Choroid plexus epithelial cell (primary cell): ENCODE measurements at regions not wholly inside any gene's neighbourhood (a gene's known extent, or its start where the extent isn't known, plus 50 kb on each side); places are given as distances from the start of the nearest gene placed in this dataset.
A peak's percentile ranks its signal among the peaks of the same experiment; 100 is the strongest.

ENCODE experiments used
- DNase-seq: peaks from one replicate; pipeline ENCODE4 v3.0.0-alpha.2; 2010; ENCODE audit warnings: low read depth
- H3K4me3 ChIP-seq: 2 replicates; pipeline ENCODE4 v1.5.1; 2011; ENCODE audit warnings: low read depth, mild to moderate bottlenecking, control low read depth, low read length, moderate library complexity
- TF ChIP-seq, protein P1 (sequence below): conservative IDR thresholded peaks from 2 replicates; pipeline ENCODE4 v1.5.1; 2011; ENCODE audit warnings: low read depth, mild to moderate bottlenecking, control low read depth, inconsistent platforms, low read length, moderate library complexity

DNA sequence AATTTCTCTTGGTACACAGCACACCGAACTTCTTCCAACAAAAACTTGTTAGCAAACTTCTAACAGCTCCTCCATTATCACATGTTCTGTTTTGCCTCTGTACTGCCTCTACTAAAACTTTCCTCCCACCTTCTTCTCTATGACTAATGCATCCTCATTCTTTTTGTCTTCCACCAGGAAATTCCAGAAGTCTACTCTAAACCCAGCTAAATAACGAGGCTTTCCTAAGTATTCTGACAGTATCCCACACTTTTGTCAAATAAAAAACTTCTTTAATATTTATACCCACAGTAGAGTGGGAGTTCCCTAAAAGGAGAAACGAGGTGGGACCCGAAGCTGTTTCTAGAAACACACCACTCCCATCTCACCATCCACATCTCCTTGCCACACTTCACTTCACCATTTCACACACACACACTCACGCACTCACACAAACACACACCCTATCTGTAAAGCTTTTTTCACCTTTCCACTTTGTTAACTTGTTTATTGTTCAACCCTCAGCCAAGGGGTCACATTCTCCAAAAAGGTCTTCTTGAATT is 280.3 kb downstream of the ARAP2 start:
- TF ChIP-seq, protein P1, sequence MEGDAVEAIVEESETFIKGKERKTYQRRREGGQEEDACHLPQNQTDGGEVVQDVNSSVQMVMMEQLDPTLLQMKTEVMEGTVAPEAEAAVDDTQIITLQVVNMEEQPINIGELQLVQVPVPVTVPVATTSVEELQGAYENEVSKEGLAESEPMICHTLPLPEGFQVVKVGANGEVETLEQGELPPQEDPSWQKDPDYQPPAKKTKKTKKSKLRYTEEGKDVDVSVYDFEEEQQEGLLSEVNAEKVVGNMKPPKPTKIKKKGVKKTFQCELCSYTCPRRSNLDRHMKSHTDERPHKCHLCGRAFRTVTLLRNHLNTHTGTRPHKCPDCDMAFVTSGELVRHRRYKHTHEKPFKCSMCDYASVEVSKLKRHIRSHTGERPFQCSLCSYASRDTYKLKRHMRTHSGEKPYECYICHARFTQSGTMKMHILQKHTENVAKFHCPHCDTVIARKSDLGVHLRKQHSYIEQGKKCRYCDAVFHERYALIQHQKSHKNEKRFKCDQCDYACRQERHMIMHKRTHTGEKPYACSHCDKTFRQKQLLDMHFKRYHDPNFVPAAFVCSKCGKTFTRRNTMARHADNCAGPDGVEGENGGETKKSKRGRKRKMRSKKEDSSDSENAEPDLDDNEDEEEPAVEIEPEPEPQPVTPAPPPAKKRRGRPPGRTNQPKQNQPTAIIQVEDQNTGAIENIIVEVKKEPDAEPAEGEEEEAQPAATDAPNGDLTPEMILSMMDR, result no peak
- DNase-seq, result peak; percentile 1
- no peak overlapping the region for H3K4me3 ChIP-seq

DNA sequence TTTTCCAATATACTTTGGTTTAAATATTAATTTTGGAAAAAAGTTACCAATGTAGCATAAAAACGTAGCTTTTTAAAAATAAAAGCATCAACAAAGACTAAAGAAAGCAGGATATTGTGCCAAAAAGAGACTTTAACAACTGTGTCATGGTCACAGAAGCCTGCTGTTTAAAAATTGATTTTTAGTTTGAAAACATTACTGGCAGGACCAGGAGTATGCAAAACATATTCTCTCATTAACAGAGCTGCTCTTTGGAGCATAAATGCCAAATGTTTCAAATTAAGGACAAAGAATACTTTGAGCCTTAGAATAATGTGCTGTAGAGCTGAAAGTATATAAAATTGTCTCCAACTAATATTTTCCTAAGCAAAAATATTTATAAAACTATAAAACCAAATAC is 279.0 kb downstream of the ARAP2 start:
- DNase-seq, result no peak
- no peak overlapping the region for H3K4me3 ChIP-seq
- TF ChIP-seq, protein P1, result no peak

DNA sequence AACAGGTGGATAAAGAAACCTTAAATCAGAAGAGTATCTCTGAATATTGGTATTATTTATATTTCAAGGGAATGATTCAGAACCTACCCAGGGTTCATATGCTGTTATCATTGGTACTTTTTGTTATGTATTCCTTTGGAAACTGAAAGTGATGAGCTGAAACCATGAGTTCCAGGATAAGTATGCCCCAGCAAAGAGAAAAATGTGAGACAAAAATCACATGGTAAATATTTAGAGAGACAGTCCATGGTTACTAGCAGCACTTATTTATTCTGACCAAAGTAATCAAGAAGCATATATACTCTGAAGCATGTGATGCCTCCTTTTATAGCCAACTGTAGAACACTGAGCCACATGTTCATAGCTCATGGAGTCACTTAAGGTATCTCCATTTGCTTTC is 277.7 kb downstream of the ARAP2 start:
- TF ChIP-seq, protein P1, result no peak
- DNase-seq, result no peak
- no peak overlapping the region for H3K4me3 ChIP-seq

DNA sequence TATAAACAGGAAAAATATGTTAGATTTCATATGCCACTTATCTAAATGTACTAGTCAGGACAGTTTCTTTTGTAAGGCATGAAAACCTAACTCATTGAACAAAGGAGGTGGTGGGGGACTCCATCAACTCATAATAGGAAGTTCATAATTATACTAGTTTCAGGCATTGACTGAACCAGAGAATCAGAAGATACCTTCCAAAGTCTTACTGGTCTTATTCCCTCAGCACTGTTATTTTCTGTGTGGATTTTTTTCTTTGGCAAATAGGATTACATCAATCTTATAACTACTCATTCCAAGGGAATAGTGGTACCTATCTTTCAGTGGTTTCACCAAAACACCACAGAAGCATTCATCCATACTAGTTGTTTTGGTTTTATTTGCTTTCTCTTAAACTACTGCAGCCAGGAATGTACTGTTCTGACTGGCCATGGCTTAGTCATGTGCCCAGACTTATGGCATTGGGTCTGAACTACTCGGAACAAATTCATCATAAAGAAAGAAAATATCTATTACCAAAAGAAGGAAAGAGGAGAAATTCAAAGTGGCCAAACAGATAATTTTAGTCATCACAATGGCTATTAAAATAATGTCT is 273.9 kb downstream of the ARAP2 start:
- H3K4me3 ChIP-seq, result no peak overlapping the region
- no peak for DNase-seq
- TF ChIP-seq, protein P1, result no peak

DNA sequence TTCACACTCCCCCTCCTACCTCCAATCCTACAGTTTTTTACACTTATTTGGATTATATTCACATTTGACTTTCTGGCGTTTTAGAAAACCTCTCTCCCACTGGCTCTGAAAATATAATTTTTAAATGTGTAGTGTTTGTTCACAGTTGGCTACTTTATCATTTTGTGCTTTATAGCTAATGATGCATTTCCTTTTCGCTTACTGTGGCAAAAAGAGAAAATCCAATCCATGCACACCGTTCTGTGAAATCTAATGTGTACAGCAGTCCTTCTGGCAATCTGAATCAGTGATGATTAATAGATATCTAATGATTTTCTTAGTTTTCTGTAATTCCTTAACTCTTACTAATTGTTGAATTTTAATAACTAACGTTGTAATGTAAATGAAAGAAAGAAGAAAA is 271.5 kb downstream of the ARAP2 start:
- H3K4me3 ChIP-seq, result no peak overlapping the region
- TF ChIP-seq, protein P1, result no peak
- DNase-seq, result no peak

DNA sequence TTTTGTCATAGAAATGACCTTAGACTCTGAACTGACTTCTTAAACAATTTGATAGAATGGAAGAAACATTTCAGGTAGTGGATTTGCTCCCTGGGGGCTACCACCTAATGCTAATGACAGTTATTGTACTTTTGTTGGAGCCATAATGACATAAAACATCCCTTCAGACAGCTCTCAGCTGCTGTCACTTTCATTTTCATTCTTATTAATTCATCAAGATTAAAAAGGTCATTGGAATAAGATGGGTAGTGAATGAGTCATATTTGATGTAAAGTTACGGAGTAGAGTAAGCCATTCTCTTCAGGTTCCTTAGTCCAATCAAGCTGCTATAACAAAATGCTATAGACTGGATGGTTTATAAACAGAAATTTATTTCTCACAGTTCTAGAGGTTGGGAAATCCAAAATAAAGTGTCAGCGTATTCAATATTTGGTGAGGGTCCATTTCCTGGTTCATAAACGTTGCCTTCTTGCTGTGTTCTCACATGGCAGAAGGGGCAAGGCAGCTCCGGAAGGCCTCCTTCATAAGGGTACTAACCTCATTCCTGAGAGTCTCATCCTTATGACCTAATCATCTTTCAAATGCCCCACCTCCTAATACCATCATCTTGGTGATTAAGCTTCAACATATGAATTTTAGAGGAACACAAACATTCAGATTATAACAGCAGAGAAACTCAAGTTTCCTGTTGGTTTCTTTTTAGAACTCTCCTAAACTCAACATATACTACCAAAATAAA is 268.5 kb downstream of the ARAP2 start:
- DNase-seq, result no peak
- no peak overlapping the region for H3K4me3 ChIP-seq
- TF ChIP-seq, protein P1, result no peak
